HG03139 (cell line): ENCODE measurements at regions not wholly inside any gene's neighbourhood (a gene's known extent, or its start where the extent isn't known, plus 50 kb on each side); places are given as distances from the start of the nearest gene placed in this dataset.

ENCODE experiments used
- ATAC-seq: cut with Tn5 transposase; IDR thresholded peaks from one replicate; pipeline ENCODE4 v1.9.1; 2021; ENCODE audit not compliant: unreplicated experiment

DNA sequence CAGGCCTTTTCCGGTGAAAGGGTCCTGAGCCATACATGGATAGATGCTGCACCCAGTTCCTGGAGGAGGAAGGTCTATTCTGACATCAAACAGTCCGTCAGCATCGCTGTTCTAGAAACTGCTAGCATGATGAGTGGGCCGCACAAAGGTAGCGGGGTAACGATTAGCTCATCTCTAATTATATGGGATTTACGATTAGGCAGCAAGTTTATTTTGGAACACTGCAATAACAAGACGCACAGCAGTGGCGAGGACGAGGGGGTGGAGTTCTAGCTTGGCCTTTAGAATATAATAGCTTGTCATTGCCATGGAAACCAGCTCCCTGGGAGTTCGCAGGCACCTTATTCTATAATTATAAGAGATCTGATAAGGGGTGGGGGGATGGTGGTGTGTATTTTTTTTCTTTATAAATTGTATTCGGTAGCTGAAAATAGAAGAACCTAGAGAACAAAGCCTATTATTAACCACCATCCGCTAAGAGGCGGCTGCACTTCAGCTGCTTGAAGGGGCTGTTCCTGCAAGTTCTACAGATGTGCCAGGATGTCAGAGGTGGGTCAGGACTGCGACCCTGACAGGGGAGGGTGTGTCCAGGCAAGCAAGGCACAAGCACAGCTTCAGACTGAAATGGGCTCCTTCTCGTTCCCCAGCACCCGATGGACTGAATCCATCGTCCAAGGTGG lies 311.0 kb downstream of the AGTPBP1 start:
- no peak for ATAC-seq

DNA sequence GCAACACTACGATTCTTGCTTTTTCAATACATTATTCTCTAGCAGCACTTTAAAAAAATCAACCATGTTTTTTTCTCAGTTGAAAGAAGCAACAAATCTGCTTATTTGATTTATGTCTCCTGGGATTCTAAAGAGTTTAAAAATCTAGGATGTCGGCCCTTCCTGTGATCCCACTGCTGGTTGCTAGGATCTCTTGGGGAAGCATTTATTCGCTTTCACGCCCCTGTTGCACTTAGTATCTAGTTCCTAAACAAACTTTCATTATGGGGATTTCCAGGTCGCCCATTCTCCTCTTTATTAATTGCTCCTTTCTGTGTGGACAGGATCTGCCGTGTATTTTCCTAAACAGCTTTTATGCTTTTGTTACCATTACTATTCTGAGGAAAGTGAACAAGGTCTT lies 313.5 kb downstream of the AGTPBP1 start:
- no peak for ATAC-seq

DNA sequence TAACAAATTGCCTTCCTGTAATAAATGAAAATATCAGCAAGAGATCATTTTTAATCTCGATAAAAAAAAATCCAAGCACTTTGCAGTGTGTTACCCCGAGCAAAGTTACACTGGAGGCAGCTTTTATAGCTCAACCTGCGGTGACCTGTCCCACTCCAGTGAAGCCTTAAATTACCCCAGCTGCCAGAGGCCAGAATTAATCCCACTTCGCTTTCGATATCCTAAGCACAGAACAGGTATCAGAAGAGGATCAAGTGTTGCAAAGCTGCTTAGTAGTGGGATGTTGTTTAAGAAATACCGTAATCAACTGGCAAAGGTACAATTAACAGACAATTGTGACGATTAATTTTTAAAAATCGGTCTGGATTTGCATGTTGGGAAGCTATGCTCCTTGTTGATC lies 314.0 kb downstream of the AGTPBP1 start:
- no peak for ATAC-seq

DNA sequence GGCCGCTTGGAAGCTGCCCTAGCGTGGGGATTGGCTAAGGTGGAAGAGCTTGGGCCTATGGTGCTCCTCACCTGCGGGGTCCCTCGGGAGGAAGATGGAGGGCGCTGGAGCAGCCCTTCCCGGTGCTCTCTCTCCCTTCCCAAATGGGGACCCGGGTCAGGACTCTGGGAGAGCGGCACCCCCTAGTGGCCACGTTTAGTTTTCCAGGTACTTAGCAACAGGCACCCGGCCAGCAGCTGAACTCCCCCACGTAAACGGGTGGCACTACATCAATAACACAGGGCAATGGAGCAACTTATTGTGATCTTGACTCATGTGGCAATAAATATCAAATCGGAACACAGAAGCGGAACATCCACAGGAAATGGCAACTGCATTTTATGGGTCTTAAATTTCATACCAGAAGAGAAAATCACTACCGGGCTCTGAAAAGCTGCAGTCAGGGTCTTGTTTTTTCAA lies 316.6 kb downstream of the AGTPBP1 start:
- ATAC-seq, result no peak

DNA sequence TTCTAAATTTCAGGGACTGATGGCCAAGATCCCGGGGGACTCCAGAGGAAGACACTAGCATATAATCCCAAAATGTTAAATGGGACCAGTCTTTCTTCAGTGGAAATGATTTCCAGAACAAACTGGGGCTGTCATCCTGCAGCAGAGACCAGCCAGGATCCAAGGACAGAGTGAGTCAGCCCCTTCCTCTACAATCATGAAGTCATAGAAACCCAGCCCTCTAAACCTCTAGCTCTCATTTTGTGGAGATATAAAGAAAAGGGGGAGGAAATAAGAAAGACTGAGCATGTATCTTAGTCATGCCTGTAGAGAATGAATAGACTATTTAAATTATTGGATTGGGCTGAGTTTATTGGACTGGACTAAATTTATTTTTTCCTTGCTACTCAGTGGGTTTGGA lies 318.3 kb downstream of the AGTPBP1 start:
- no peak for ATAC-seq

DNA sequence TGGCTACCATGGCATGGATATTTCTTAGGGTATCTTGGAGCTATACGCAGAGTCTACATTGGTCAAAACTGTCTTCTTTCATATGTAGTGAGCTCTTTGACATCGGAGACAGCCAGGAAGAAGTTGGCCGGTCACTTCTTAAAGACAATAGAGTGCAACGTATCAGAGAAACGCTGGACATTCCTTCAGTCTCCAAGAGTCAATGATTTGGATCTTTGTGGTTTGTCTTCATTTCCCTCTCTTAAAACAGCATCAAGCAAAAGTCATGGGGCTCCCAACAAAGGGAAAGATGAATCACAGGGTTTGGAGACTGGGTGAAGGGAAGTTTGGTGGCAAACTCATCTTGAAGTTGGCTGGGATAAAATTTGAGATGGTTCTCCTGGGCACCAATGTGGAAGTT lies 320.1 kb downstream of the AGTPBP1 start:
- no peak for ATAC-seq

DNA sequence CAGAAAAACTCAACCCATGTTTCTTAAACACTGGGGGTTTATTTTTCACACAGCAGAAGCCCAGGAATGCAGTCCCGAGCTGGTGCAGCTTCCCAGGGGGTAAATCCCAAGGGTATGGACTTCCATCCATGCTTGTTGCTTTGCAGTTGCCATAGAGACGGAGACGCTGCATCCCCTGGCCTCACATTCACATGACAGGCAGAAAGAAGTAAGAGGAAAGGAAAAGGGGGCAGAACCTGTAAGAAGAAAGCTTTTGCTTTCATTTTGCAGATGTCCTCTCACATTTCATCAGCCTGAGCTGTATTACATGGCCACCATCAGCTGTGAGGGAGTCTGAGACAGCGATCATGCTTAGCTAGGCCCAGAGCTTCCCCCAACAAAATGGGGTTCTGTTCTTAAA lies 321.0 kb downstream of the AGTPBP1 start:
- no peak for ATAC-seq

DNA sequence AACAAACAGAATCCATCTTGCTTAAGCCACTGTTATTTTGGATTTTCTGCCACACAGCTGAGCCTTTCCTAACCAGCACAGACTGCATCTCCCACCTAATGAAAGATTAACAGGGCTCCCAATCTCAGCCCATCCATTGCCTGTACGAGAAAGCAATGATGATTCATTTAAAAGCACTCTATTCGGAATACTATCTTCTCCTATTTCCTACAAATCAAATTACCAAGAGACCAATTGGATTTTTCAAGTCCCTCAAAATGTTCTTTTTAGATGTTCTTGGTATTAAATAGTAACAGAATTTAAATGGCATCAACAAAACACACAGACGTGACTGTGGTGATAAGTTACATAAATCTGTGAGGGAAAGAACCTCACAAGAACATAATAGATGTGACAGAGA lies 324.1 kb downstream of the AGTPBP1 start:
- no peak for ATAC-seq

DNA sequence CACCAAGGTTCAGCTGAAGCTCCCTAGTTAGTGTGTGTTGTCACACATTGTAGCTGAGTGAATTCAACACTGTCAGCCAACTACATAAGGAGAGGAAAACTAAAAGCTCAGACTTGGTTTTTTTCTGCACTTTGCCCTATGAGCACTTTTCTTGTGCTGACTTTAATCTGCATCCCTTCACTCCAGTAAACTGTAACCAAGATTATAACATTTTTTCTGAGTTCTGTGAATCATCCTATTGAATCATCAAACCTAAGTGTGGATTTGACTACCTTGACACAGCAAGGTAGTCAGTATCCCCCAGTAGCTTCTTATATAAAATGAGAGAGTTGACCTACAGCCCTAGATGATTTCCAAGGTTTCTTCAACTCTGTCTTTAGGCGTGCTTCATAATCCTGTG lies 325.0 kb downstream of the AGTPBP1 start:
- no peak for ATAC-seq

DNA sequence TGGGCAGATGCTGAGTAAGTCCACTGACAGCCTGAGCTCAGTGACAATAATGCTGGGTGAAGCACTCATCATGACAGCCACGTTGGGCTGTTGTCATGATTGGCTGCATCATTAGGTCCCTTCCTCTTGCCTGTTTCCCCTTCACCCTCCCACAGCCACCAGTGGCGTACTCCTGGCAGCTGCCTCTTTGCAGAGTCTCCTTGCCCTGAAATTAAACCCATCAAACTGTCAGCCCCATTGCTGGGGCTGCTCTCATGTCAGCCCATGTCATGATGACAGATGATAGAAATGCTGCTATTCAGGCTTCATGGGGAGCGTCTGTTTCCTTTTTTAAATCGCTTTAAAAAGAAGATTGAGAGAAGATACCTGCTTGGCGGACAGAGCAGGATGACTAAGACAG lies 327.4 kb downstream of the AGTPBP1 start:
- ATAC-seq, result no peak

DNA sequence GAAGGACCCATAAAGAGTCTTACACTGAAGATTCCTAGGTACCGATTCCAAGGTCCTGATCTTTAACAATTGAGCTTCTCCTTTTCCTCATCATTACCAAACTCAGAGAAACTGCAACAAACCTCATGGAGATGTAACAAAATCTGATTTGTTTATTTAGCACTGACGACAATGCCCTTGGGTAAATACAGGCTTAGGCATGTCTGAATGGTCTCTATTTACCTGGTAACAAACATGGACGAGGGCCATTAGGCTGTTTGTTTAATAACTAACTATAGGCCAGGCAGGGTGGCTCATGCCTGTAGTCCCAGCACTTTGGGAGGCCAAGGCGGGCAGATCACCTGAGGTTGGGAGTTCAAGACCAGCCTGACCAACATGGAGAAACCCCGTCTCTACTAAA lies 333.3 kb downstream of the AGTPBP1 start:
- ATAC-seq, result no peak

DNA sequence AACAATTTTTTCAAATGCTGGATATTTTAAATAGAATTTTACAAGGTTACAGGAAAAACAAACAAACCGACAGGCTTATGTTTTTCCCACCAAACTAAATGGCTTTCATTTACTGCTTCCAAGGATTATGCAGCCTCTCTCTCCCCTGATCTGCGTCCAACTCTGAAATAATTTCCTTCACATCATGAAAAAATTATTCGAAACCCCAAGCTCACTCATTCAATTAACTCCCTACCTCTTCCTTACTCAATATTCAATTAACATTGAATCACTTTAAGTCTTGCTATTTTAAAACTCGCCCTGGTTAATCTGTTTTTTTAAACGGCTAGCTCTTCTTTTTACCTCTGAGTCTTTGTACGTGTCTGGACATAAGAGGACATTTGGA lies 336.2 kb downstream of the AGTPBP1 start:
- no peak for ATAC-seq

DNA sequence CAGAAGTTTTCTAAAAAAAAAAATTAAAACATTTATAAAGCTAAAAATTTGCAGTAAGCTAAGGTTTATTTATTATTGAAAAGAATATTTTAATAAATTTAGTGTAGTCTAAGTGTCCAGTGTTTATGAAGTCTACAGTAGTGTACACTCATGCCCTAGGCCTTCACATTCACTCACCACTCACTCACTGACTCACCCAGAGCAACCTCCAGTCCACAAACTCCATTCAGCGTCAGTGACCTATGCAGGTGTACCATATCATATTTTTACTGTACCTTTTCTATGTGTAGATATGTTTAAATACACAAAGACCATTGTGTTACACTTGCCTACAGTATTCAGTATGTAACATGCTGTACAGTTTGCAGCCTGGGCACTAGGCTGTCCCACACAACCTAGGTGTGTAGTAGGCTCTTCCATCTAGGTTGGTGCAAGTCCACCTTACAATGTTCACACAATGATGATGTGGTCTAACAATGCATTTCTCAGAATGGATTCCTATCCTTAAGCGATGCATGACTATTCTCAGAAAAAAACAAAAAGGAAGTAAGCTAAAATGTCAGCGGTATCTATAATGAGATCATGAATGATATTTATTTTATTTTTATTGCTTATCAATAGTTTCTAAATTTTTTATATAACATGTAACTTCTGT lies 336.7 kb downstream of the AGTPBP1 start:
- no peak for ATAC-seq

DNA sequence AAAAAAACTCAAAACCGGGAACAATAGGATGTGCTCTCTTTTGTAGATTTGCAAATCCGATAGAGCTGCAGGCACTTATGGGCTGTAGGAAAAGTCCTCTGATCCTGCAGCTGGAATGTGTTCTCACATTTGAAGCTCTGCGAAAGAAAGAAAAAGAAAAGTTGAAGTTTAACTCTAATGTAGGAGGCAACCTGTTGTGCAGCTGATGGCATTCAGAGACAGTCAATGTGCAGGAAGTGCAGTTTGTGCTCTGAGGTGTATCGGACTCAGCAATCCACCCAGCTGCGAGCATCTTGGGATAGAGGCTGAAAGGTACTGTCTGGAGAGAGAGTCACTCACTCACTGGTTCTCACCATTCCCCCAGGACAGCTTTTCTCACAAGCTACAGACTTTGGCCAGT lies 339.2 kb downstream of the AGTPBP1 start:
- ATAC-seq, result no peak

DNA sequence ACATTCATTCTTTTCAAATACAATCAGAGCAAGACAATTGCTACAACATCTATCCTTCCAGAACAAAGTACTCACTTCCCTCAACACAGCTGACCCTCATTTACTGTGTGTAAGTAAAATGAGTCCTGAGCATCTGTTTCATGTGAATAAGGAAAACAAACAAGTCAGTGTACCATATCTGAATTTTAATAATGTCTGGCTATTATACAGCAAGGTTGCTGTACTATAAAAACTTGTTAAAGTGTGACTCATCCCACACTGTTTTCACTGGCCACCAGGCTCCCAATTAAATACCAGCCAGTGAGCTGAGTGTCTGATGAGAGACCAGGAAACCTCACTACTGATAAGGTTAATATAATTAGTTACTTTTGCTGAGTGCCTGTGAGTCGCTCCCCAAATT lies 339.8 kb downstream of the AGTPBP1 start:
- ATAC-seq, result no peak

DNA sequence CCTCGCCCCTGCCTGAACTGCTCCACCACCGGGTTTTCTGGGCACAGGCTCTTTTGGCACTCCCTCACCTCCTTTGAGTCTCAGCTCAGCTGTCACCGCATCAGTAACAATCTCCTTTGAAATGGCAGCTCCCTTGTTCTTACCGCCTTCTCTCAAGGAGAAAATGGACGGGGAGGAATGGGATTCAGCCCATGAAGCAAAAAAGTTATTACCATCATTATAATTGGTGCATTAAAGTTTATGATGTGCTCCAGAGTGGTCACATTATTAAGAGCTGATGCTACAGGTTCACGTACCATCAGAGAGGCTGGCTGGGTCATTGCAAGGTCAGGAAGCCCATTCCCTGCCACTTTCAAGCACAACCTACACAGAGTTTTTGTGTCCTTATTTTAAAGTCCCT lies 344.7 kb downstream of the AGTPBP1 start:
- ATAC-seq, result no peak

DNA sequence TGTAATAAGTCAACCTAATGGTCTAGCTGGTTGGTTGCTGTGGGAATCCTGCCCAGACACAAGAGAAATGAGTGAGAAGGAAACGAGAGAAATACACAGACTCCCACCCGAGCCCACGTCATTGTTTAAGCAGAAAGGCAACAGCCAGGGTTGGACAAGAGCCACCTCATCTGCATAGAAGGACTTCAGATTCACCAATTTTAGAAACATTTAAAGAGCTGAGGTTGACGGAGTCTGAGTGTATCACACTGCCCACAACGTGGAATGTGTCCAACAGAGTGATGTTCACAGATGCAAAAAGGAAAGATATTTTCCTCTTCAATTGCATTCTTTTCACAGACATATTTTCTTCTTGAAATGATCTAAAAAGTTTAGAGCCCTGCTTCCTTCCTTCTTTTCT lies 349.5 kb downstream of the AGTPBP1 start:
- no peak for ATAC-seq

DNA sequence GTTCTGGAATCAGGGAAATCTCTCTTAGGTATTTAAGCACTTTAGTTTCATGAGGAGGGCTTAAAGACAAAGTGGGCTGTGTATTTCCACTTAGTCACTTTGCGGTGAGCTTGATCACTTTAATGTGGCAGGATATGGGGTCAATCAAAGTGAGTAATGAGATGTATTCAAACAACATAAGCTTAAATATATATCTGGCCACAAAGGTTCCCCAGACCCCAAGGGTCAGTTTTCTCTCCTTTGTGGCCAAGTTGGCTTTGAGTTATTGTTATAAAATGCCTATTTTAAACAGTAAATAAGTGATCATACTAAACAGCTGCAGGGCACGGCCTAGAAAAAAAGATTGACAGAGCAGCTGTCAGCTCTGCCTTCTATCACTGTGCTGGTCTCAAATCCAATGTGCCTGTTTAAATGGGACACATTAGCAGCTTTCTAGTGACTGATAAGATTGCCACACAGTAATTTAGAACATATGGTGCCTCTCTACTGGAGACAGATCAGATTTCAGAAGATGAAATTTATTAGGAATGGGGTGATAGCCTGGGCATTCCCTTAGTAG lies 363.9 kb downstream of the AGTPBP1 start:
- ATAC-seq, result no peak

DNA sequence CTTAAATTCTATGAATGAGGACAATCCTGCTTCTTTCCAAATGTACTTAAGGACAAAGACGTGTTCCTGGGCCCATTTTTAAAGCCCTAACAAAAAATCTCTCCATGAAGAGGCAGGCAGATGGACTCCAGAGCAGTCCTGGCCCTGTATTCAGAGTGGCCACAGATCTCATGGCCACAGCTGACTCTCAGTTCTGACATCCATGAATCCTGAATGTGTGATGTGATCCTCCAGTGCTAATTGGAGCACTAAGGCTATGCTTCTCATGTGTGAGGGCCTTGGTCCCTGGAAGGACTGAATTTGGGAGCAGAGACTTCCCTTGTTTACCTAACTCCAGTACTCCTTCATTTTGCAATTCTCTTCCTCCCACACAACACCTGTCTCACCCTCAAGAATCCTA lies 373.0 kb downstream of the AGTPBP1 start:
- ATAC-seq, result no peak

DNA sequence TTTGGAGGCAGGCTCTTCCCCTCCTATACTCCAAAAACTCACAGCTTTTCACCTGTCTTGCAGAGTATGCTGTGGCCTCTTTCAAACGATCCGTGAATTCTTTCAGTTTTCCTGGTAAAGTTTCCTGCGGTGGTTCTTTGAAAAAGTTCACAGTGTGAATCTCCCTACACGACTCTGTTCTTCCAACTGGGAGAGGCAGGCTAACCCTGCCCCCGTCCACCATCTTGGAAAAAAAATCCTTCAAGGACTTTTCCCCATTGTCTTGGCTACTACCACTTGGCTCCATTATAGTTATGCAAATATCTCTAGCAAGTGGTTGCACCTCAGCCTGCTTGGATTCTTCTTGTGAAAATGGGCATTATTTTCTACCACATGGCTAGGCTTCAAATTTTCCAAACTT lies 382.6 kb downstream of the AGTPBP1 start:
- ATAC-seq, result no peak

DNA sequence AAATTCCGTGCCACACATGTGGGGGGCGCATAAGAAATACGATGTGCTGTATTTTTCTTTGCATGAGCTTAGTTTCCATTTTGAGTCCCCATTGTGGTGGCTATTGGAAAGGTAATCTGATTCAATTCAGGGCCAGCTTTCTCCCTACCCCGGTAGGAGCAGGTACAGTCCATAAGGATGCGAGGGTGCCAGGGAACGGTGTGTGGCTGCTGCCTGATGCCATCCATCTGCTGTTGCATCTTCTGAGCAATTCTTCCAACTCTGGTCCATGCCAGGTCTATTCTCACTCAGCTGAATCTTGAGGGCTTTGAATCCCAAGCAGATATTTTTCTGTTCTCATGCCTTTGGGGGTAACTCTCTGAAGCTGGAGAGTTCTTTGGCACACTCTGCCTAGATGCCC lies 392.7 kb downstream of the AGTPBP1 start:
- ATAC-seq, result no peak

DNA sequence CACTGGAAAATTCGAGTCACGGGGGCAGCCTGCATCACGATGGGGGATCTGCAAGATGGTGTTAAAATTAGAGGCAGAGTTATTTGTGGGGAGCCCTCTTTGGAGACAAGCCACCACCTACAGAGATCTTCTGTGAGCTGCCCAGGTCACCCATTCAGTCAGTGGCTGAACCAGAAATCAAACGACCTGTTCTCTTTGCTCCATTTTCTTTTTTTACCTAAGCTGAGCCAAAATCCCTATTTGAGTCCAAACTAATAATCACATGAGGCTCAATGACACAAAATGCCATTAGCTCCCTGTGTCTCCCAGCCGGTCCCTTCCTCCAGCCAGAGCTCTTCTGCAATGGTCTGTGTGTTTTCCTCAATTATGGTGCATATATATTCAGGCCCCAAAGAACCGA lies 394.2 kb downstream of the AGTPBP1 start:
- ATAC-seq, result no peak

DNA sequence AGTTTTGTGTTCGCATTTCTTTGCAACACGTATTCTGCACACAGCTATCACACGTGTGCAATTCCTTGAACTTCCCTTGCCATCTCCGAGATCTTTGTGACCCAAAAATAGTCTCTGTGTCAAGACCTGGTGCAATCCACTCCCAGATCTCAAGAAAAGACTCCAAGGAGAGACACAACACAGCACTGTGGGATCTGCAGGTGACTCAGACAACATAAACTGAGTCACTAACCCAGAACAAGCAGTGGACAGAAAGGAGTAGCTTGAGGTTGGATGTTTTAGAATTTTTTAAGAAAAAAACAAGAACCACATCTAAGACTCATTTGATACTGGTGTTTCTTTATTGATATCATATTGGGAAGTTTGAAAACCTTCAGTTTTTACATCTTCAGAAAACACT lies 396.9 kb downstream of the AGTPBP1 start:
- ATAC-seq, result no peak
